A673 (cell line): ENCODE measurements at regions not wholly inside any gene's neighbourhood (a gene's known extent, or its start where the extent isn't known, plus 50 kb on each side); places are given as distances from the start of the nearest gene placed in this dataset.

Experiments used
- BruUV-seq: library from RNA; stranded (reverse); fragments of 400-500 nt; replicated peaks from 2 replicates; lab custom pipeline; 2021; lab: Mats Ljungman, UMichigan
- CTCF ChIA-PET: fragments of 300-600 bp; sonication (Branson Sonifier 250); formaldehyde crosslinking; loops from one replicate; lab custom pipeline; 2022; ENCODE audit warnings: antibody characterized with exemption; lab: Charles Lee
- POLR2A ChIA-PET: fragments of 300-600 bp; sonication (Branson Sonifier 250); formaldehyde crosslinking; loops from one replicate; lab custom pipeline; 2022; ENCODE audit warnings: antibody characterized with exemption; ENCODE audit not compliant: low non-redundant PET; lab: Charles Lee
- DNase-seq: peaks from one replicate; pipeline ENCODE4 v3.0.0-alpha.2; 2015; ENCODE audit warnings: low spot score
- H3K27ac ChIP-seq: fragments of 200-600 bp; sonication (generic); 2 replicates; pipeline ENCODE4 v1.5.1; 2016; ENCODE audit warnings: mixed run types, low read depth, mild to moderate bottlenecking, mixed read lengths, antibody characterized with exemption, low read length; ENCODE audit not compliant: poor library complexity, severe bottlenecking
- H3K27me3 ChIP-seq: fragments of 200-600 bp; sonication (generic); replicated peaks from 2 replicates; pipeline ENCODE4 v1.6.1; 2017; ENCODE audit warnings: mixed run types, low read depth, mild to moderate bottlenecking, mixed read lengths, antibody characterized with exemption, low read length; ENCODE audit not compliant: insufficient read depth, poor library complexity
- H3K36me3 ChIP-seq: fragments of 200-600 bp; sonication (generic); 2 replicates; pipeline ENCODE4 v1.6.1; 2016; ENCODE audit warnings: mixed run types, mild to moderate bottlenecking, mixed read lengths, antibody characterized with exemption, low read length; ENCODE audit not compliant: insufficient read depth, poor library complexity, severe bottlenecking
- H3K4me1 ChIP-seq: fragments of 200-600 bp; sonication (generic); 2 replicates; pipeline ENCODE4 v1.6.1; 2017; ENCODE audit warnings: mixed run types, mild to moderate bottlenecking, mixed read lengths, antibody characterized with exemption, low read length; ENCODE audit not compliant: insufficient read depth, poor library complexity, severe bottlenecking
- H3K4me3 ChIP-seq: fragments of 200-600 bp; sonication (generic); 2 replicates; pipeline ENCODE4 v1.5.1; 2016; ENCODE audit warnings: low read depth, mixed run types, mild to moderate bottlenecking, mixed read lengths, low read length; ENCODE audit not compliant: poor library complexity, severe bottlenecking
- H3K9me3 ChIP-seq: fragments of 200-600 bp; sonication (generic); 2 replicates; pipeline ENCODE4 v1.6.1; 2016; ENCODE audit warnings: mixed run types, low read depth, mild to moderate bottlenecking, mixed read lengths, antibody characterized with exemption, low read length; ENCODE audit not compliant: poor library complexity, severe bottlenecking
- CTCF ChIP-seq: fragments of 300-800, 200-600 bp; sonication (generic); conservative IDR thresholded peaks from 2 replicates; pipeline ENCODE4 v1.5.1; 2017; ENCODE audit warnings: low read depth, mild to moderate bottlenecking, antibody characterized with exemption, low read length, moderate library complexity, mixed read lengths
- EZH2 ChIP-seq: fragments of 200-600 bp; sonication (generic); IDR thresholded peaks from 2 replicates; pipeline ENCODE4 v1.6.1; 2017; ENCODE audit warnings: borderline replicate concordance, low read depth, mild to moderate bottlenecking, mixed read lengths, antibody characterized with exemption, low read length; ENCODE audit not compliant: poor library complexity, severe bottlenecking
- intact Hi-C: fragments of 100-400 bp; cut with micrococcal nuclease; formaldehyde crosslinking; loops from one replicate; pipeline ENCODE4 v1.10.0; 2022; ENCODE audit not compliant: unreplicated experiment

- Histone ChIP-seq H3K36me3 (no peaks in the 10 kb centered on the region), H3K27ac (no peak overlapping the region), H3K4me3 (no peak overlapping the region), H3K27me3 (peaks cover 71% of the 10 kb centered on the region), H3K9me3 (no peaks in the 10 kb centered on the region), H3K4me1 (no peaks in the 10 kb centered on the region)
- POLR2A ChIA-PET: no interaction called here
- no TSS peak for BruUV-seq
- CTCF ChIA-PET: no interaction called here
- TF ChIP-seq CTCF: no peak
- TF ChIP-seq EZH2: no peak
- intact Hi-C loops: no loop called here
- no peak for DNase-seq
Observed at GRCh38 chr7:27351137-27351536, 108.5 kb downstream of the EVX1 start.

GRCh38 chr7:27351786-27352185 is 109.2 kb downstream of the EVX1 start:
- TF ChIP-seq EZH2 (no peak), CTCF (no peak)
- no peak overlapping the region for H3K4me3 ChIP-seq
- H3K36me3 ChIP-seq: no peaks in the 10 kb centered on the region
- intact Hi-C loops: no loop called here
- ChIA-PET POLR2A (no interaction called here), CTCF (no interaction called here)
- BruUV-seq: no TSS peak
- no peaks in the 10 kb centered on the region for H3K4me1 ChIP-seq
- H3K9me3 ChIP-seq: no peaks in the 10 kb centered on the region
- DNase-seq: no peak
- H3K27me3 ChIP-seq: peaks cover 70% of the 10 kb centered on the region
- H3K27ac ChIP-seq: no peak overlapping the region

DNA sequence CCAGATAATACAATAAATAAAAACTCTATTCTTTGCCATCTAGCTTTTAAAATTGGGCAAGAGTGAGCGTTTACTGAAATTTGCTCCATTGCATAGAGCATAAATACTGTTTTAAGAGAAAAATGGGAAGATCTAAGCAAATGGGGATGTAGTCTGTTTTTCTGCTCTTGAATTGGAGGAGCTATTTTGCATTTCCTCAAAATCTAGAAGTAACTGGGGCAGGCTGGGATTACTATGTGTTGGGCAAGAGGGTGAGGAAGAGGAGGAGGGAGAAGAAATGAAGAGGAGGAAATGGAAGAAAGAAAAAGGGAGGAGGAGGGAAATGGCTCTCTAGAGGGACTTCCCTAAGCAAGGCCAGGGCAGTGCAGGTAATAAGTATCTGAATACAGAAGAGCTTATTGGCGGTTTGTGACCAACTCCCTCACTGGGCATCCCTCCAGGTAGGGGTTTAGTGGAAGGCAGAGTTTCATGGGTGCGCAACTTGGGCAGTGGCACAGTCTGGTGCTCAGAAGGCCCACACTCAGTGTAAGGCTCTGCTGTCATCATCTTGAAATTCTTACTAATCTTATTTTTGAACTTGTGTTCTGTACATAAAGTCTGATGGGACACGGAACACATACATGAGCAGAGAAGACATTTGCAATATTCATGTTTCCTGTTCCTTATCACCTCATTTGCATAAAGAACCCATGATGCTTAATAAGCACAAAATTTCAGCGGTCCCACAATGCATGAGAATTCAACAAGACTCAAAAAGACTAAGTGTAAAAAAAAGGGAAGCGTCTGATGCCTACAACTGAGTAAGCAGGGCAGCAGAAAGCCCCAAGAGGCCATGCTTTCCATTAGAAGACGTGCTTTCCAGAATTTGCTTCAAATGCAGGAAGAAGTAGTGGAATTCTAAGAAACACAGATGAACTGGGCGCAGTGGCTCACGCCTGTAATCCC is 116.9 kb downstream of the EVX1 start:
- Histone ChIP-seq H3K9me3 (no peaks in the 10 kb centered on the region), H3K36me3 (no peaks in the 10 kb centered on the region), H3K4me3 (no peak overlapping the region), H3K27me3 (peaks cover 33% of the 10 kb centered on the region), H3K27ac (no peak overlapping the region), H3K4me1 (no peaks in the 10 kb centered on the region)
- DNase-seq: no peak
- BruUV-seq: no TSS peak
- intact Hi-C loops: no loop called here
- POLR2A ChIA-PET: no interaction called here
- CTCF ChIA-PET: no interaction called here
- TF ChIP-seq EZH2 (no peak), CTCF (no peak)
